AG09309 (cell line): ENCODE measurements at regions not wholly inside any gene's neighbourhood (a gene's known extent, or its start where the extent isn't known, plus 50 kb on each side); places are given as distances from the start of the nearest gene placed in this dataset.
"Not testable (repeated sequence)": the region's sequence is repeated elsewhere in the genome, so short reads cannot be mapped to it uniquely, and the experiment has no call there.

Experiments used
- DNase-seq: peaks from one replicate; pipeline ENCODE4 v3.0.0-alpha.2; 2010; ENCODE audit warnings: low read depth
- H3K4me3 ChIP-seq: 2 replicates; pipeline ENCODE4 v1.5.1; 2011; ENCODE audit warnings: mild to moderate bottlenecking, low read depth, low read length, moderate library complexity; ENCODE audit not compliant: control insufficient read depth
- CTCF ChIP-seq: IDR thresholded peaks from 2 replicates; pipeline ENCODE4 v1.5.1; 2011; ENCODE audit warnings: mild to moderate bottlenecking, low read depth, low read length, inconsistent platforms; ENCODE audit not compliant: insufficient read depth, control insufficient read depth; ENCODE audit errors: missing control alignments

DNA sequence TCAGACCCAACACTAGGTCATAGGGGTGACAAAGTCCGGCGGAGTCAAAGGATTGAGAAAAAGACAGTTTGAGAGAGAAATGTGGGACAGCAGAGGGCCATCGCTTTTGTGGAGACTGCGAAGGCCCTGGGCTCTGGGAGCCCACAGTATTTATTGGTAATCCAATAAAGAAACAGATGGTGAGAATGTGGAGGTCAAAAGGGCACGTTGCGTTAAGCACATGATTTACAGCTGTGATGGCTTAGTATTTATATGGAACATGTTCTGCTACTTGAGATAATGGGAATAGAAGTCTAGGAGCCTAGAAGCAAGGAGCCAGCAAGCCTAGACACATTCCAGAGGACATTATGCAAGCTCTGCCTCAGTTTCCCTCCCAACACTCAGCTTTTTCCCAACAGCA, 2521.1 kb downstream of the PCDH9 start:
- no peak overlapping the region for H3K4me3 ChIP-seq
- no peak for TF ChIP-seq CTCF
- DNase-seq = no peak

DNA sequence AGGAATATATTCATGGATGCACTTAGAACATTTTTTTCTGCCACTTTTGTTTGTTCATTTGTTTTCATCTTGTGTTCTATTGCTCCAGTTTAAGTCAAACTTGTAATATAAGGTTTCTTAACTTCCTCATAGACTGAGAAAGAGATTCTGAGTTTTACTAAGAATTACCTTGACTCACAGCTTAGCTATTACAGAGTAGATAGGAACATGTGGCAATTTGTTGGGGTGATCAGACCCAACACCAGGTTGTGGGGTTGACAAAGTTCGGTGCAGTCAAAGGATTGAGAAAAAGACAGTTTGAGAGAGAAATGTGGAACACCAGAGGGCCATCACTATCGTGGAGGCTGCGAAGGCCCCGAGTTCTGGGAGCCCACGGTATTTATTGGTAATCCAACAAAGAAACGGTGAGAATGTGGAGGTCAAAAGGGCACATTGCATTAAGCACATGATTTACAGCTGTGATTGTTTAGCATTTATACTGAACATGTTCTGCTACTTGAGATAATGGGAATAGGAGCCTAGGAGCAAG, 2526.0 kb downstream of the PCDH9 start:
- H3K4me3 ChIP-seq = no peak overlapping the region
- no peak for TF ChIP-seq CTCF
- no peak for DNase-seq

DNA sequence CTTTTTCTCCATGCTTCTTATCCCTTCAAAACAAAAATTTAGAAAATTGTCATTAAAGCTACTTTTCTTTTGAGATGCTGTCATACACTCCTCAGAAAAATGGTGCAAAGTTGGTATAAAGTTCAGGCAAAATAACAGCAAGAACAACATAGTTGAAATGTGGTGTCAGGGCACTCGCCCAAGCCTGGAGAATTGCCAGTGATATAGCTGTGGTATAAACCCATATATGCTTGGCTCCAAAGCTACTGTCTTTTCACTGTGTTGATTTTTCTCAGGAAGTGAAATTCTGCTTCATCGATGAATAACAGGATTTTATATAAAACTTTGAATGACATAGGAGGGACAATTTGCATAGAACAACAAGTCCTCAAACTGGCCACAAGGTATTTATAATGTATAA, 2532.9 kb downstream of the PCDH9 start:
- no peak for TF ChIP-seq CTCF
- H3K4me3 ChIP-seq = no peak overlapping the region
- DNase-seq = no peak

DNA sequence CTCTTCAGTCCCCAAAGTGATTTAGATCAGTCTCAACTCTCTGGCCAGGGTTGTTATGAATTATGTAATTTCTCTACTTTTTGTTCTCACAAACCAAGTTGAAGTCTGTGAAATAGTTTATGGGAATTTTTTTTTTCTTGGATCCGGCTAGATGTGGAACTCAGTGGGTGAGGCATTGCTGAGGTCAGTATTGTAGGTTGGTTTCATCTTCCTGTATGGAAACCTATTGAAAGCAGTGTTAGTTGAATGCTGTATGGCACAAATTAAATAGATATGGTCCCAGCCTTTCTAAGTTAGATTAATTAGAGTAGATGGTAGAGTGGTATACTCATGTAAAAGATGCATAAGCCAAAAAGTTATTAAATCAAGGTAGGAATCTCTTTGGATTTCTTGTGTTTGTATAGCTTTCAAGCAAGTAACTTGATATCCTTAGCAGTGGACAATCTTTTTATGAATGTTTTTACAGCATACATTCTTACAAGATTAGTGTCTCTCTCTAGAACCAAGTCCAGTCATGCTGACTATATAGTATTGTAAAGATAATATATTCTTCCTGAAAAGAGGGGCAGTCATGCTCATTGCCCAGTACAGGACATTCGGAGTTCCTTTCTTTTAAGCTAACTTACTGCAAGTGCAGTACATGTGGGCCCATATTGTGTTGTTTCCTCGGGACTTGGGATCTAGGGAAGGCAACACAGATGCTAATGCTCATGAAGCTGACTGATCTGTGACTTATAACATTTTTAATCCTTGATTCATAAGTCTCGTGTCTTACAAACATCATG, 2541.1 kb downstream of the PCDH9 start:
- no peak for TF ChIP-seq CTCF
- no peak for DNase-seq
- no peak overlapping the region for H3K4me3 ChIP-seq

GRCh38 chr13:64686536-64686935, 2543.6 kb downstream of the PCDH9 start:
- not testable (repeated sequence) for DNase-seq, H3K4me3 ChIP-seq

GRCh38 chr13:64684685-64685431, 2545.3 kb downstream of the PCDH9 start:
- DNase-seq = no peak
- TF ChIP-seq CTCF = no peak
- H3K4me3 ChIP-seq = no peak overlapping the region

- H3K4me3 ChIP-seq = no peak overlapping the region
- no peak for TF ChIP-seq CTCF
- DNase-seq = no peak
Observed at GRCh38 chr13:64684108-64684507, 2546.0 kb downstream of the PCDH9 start.
